Nephron (organoid): ENCODE measurements at regions not wholly inside any gene's neighbourhood (a gene's known extent, or its start where the extent isn't known, plus 50 kb on each side); places are given as distances from the start of the nearest gene placed in this dataset.
"Not testable (repeated sequence)": the region's sequence is repeated elsewhere in the genome, so short reads cannot be mapped to it uniquely, and the experiment has no call there.

Source experiments
- H3K27ac Mint-ChIP-seq, 3 experiments: 2 replicates each; pipeline ENCODE4 v1.8.0; 2020; ENCODE audit warnings: mixed read lengths in 3 of 3, mild to moderate bottlenecking in 2 of 3, moderate library complexity in 1 of 3
- H3K27me3 Mint-ChIP-seq: 2 replicates; pipeline ENCODE4 v1.8.0; 2021; ENCODE audit warnings: low read depth, mild to moderate bottlenecking, moderate library complexity, mixed read lengths
- H3K36me3 Mint-ChIP-seq: 2 replicates; pipeline ENCODE4 v1.8.0; 2020; ENCODE audit warnings: low read depth, mixed read lengths
- H3K4me1 Mint-ChIP-seq: 2 replicates; pipeline ENCODE4 v1.8.0; 2020; ENCODE audit warnings: mixed read lengths
- H3K4me3 Mint-ChIP-seq, 3 experiments: 2 replicates each; pipeline ENCODE4 v1.8.0; 2020; ENCODE audit warnings: mild to moderate bottlenecking in 3 of 3, mixed read lengths in 3 of 3, moderate library complexity in 2 of 3
- H3K9me3 Mint-ChIP-seq: 2 replicates; pipeline ENCODE4 v1.8.0; 2020; ENCODE audit warnings: mixed read lengths
- CTCF ChIP-seq, 3 experiments: fragments of 200-600 bp; sonication (generic); IDR thresholded peaks; one replicate each; pipeline ENCODE4 v1.5.0; 2021; ENCODE audit warnings: antibody characterized with exemption in 3 of 3; ENCODE audit not compliant: unreplicated experiment in 3 of 3

- no peak for TF ChIP-seq CTCF (IDR thresholded peaks at IDR 0.05; ENCODE audit: unreplicated experiment in 3 of 3)
- no peaks in the 10 kb centered on the region for H3K9me3 Mint-ChIP-seq
Measured at GRCh38 chr5:26495437-26495836, 542.9 kb downstream of the CDH9 start.

GRCh38 chr5:26492906-26493459 lies 545.4 kb downstream of the CDH9 start:
- Mint-ChIP-seq H3K36me3 (no peaks in the 10 kb centered on the region), H3K4me3 (no peak overlapping the region)

More at GRCh38 chr5:26495437-26495836, 542.9 kb downstream of the CDH9 start:
- Mint-ChIP-seq H3K27ac (no peak overlapping the region), H3K4me3 (no peak overlapping the region), H3K4me1 (no peaks in the 10 kb centered on the region), H3K36me3 (no peaks in the 10 kb centered on the region), H3K27me3 (peaks cover 3% of the 10 kb centered on the region)

GRCh38 chr5:26487553-26487952 lies 550.8 kb downstream of the CDH9 start:
- H3K36me3 Mint-ChIP-seq, result no peaks in the 10 kb centered on the region

More at GRCh38 chr5:26492906-26493459, 545.4 kb downstream of the CDH9 start:
- H3K27ac Mint-ChIP-seq, result no peak overlapping the region
- H3K9me3 Mint-ChIP-seq, result peaks cover 2% of the 10 kb centered on the region
- TF ChIP-seq CTCF (IDR thresholded peaks at IDR 0.05; ENCODE audit: unreplicated experiment in 3 of 3), result no peak
- peaks cover 3% of the 10 kb centered on the region for H3K27me3 Mint-ChIP-seq
- H3K4me1 Mint-ChIP-seq, result no peaks in the 10 kb centered on the region

GRCh38 chr5:26486631-26487030 lies 551.8 kb downstream of the CDH9 start:
- Mint-ChIP-seq H3K27ac (no peak overlapping the region), H3K4me3 (no peak overlapping the region), H3K4me1 (no peaks in the 10 kb centered on the region), H3K36me3 (no peaks in the 10 kb centered on the region), H3K9me3 (peaks cover 2% of the 10 kb centered on the region), H3K27me3 (no peaks in the 10 kb centered on the region)
- no peak for TF ChIP-seq CTCF (IDR thresholded peaks at IDR 0.05; ENCODE audit: unreplicated experiment in 3 of 3)

More at GRCh38 chr5:26487553-26487952, 550.8 kb downstream of the CDH9 start:
- no peaks in the 10 kb centered on the region for H3K27me3 Mint-ChIP-seq
- peaks cover 2% of the 10 kb centered on the region for H3K9me3 Mint-ChIP-seq
- no peak overlapping the region for H3K27ac Mint-ChIP-seq
- H3K4me1 Mint-ChIP-seq, result no peaks in the 10 kb centered on the region
- H3K4me3 Mint-ChIP-seq, result no peak overlapping the region
- no peak for TF ChIP-seq CTCF (IDR thresholded peaks at IDR 0.05; ENCODE audit: unreplicated experiment in 3 of 3)

GRCh38 chr5:26485146-26485860 lies 553.1 kb downstream of the CDH9 start:
- H3K4me3 Mint-ChIP-seq, H3K27me3 Mint-ChIP-seq, H3K4me1 Mint-ChIP-seq, H3K36me3 Mint-ChIP-seq, H3K27ac Mint-ChIP-seq, H3K9me3 Mint-ChIP-seq: not testable (repeated sequence)

- Mint-ChIP-seq H3K27me3 (no peaks in the 10 kb centered on the region), H3K27ac (no peak overlapping the region), H3K4me1 (no peaks in the 10 kb centered on the region), H3K9me3 (no peaks in the 10 kb centered on the region), H3K4me3 (no peak overlapping the region), H3K36me3 (no peaks in the 10 kb centered on the region)
- TF ChIP-seq CTCF (IDR thresholded peaks at IDR 0.05; ENCODE audit: unreplicated experiment in 3 of 3), result peak; percentile 54 to 72 (median 56)
Measured at GRCh38 chr5:26482810-26483375, 555.5 kb downstream of the CDH9 start.
